Pancreas (tissue), 10 donors: ENCODE measurements at regions not wholly inside any gene's neighbourhood (a gene's known extent, or its start where the extent isn't known, plus 50 kb on each side); places are given as distances from the start of the nearest gene placed in this dataset.
A peak's percentile ranks its signal among the peaks of the same experiment; 100 is the strongest.

Experiments
- ATAC-seq, 4 donors: fragments of 200-7000 bp; cut with Tn5 transposase; one replicate each; pipeline versions ENCODE4 v1.8.0 to v1.9.1; 2020; ENCODE audit warnings: mild to moderate bottlenecking in 4 of 4, moderate library complexity in 4 of 4
- DNase-seq, 6 donors: peaks; one replicate each; pipeline ENCODE4 v3.0.0-alpha.2; 2020
- FAIRE-seq: peaks from 2 replicates; lab custom pipeline; 2012; peaks lifted over from hg19 to GRCh38; lab: Jason Lieb, UNC
- H3K27ac ChIP-seq, 4 donors: fragments of 200-600 bp; sonication (generic); 1 replicate in 3 of 4; 2 replicates in 1 of 4; pipeline versions ENCODE4 v1.5.0 to v1.8.0; 2020
- H3K27me3 ChIP-seq, 4 donors: fragments of 200-600 bp; one replicate each; pipeline ENCODE4 v1.8.0; 2021
- H3K36me3 ChIP-seq, 3 donors: fragments of 200-600 bp; sonication (generic) in 1 of 3; one replicate each; pipeline versions ENCODE4 v1.5.0 to v1.8.0; 2020 to 2021
- H3K4me1 ChIP-seq, 3 donors: fragments of 200-600 bp; one replicate each; pipeline ENCODE4 v1.8.0; 2021
- H3K4me3 ChIP-seq, 4 donors: fragments of 200-600 bp; sonication (generic) in 2 of 4; one replicate each; pipeline versions ENCODE4 v1.5.0 to v1.8.0; 2020 to 2021
- H3K9me3 ChIP-seq, 4 donors: fragments of 200-600 bp; one replicate each; pipeline ENCODE4 v1.8.0; 2021
- CTCF ChIP-seq, 4 donors: fragments of 200-600 bp; sonication (generic) in 3 of 4; IDR thresholded peaks; one replicate each; pipeline versions ENCODE4 v1.5.0 to v1.8.0; 2021; ENCODE audit warnings: antibody characterized with exemption in 4 of 4
- WGBS, 2 donors: extraction: QIAGEN DNeasy Blood & Tissue Kit; methylation state at CpG; one replicate each; pipeline ENCODE4 v1.1.7; 2013; 5-methylcytosine and 5-hydroxymethylcytosine counted together
- intact Hi-C, 3 donors: fragments of 100-400 bp; cut with DNase I; formaldehyde crosslinking; loops; one replicate each; pipeline versions ENCODE4 v1.11.1 to v1.14.2; 2022
- donor health status: healthy with polysubstance abuse.
- donor health status: DM: no; HTN: no; CAD: no; lungs with moderate emphysema.
- donor health status: DM: no; HTN: no; CAD: no.
- donor health status: control.
- donor health status: control.
- donor health status: Bipolar disorder and iron deficiency.
- donor health status: DM: yes; HTN: yes; CAD: no.
- donor health status: DM: no; HTN: no; CAD: no.
- donor health status: DM: no; HTN: no; CAD: no.
- donor health status: DM: yes; HTN: yes; CAD: no.

DNA sequence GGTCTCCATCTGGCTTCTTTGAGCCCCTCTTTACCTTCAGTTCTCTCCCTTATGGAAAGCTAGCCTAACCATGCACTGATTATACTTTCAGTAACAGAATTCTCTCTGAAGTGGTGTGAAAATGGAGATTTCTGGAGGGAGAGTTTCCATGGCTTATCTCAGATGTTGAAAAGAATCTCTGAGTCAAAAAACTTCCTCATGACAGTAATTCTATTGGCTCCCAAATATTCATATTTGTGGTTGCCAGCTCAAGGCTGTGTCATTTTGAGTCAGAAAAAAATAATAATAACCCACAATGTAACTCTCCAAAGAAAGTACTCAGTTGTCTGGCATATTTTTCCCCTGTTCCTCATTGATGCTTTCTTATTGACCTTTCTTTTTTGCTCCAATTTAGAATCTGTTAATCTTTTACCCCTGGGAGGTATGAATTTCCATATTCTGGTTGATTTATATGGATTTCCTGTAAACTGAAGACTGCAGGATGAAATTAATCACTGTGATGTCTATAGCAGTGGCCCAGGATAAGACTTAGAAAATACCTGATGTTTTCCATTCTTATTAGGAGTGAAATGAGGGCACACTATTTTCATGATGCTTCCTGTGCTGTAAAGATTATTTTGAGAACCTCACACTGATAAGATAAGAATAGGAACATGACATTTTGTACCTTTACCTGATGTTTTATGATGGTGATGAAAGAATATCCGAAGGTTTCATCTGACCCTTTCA is 149.5 kb upstream of the EPHA3 start:
- Histone ChIP-seq H3K27ac (no peak overlapping the region), H3K27me3 (no peaks in the 10 kb centered on the region), H3K9me3 (no peaks in the 10 kb centered on the region), H3K4me3 (no peak overlapping the region), H3K4me1 (no peaks in the 10 kb centered on the region), H3K36me3 (no peaks in the 10 kb centered on the region)
- ATAC-seq = peak in 1 of 4 donors; percentile 29
- WGBS, 2 donors = 21 to 25% methylated on average over 1 of the region's 1 CpG
- no peak for TF ChIP-seq CTCF (IDR thresholded peaks at IDR 0.05)
- intact Hi-C loops = no loop called here
- FAIRE-seq = no peak
- DNase-seq = no peak

- TF ChIP-seq CTCF (IDR thresholded peaks at IDR 0.05) = no peak
- H3K9me3 ChIP-seq = no peaks in the 10 kb centered on the region
- no peaks in the 10 kb centered on the region for H3K4me1 ChIP-seq
- H3K36me3 ChIP-seq = no peaks in the 10 kb centered on the region
- 77 to 79% methylated on average over 3 of the region's 3 CpGs for WGBS, 2 donors
- intact Hi-C loops = no loop called here
- no peak for FAIRE-seq
- no peak overlapping the region for H3K27ac ChIP-seq
- no peaks in the 10 kb centered on the region for H3K27me3 ChIP-seq
- no peak overlapping the region for H3K4me3 ChIP-seq
- no peak for DNase-seq
- ATAC-seq = no peak
Measured at GRCh38 chr3:88960019-88960418, 147.4 kb upstream of the EPHA3 start.

GRCh38 chr3:88963003-88963402 is 144.4 kb upstream of the EPHA3 start:
- no peak for ATAC-seq
- Histone ChIP-seq H3K36me3 (no peaks in the 10 kb centered on the region), H3K4me1 (no peaks in the 10 kb centered on the region), H3K9me3 (no peaks in the 10 kb centered on the region), H3K27me3 (no peaks in the 10 kb centered on the region), H3K27ac (no peak overlapping the region), H3K4me3 (no peak overlapping the region)
- no peak for TF ChIP-seq CTCF (IDR thresholded peaks at IDR 0.05)
- intact Hi-C loops = no loop called here
- no peak for FAIRE-seq
- DNase-seq = no peak

DNA sequence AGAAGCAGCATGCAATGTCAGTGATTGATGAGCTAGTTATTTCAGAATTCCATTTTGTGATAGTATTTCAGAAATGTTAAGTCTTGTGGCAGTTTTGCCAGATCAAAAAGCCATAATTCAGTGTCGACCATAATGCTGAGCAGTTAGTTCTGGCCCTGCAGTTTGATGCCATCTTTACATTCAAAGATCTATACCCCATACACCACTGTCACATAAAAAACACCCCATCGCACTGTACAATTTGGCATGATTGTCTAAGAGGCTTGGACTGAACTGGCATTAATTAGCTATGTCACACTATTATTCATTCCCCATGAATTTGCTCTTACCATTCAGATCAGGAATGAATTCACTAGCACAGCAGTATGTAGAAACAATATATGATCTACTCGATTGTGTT is 127.7 kb upstream of the EPHA3 start:
- intact Hi-C loops = no loop called here
- WGBS, 2 donors = 67 to 80% methylated on average over 3 of the region's 3 CpGs
- Histone ChIP-seq H3K4me3 (no peak overlapping the region), H3K9me3 (no peaks in the 10 kb centered on the region), H3K4me1 (no peaks in the 10 kb centered on the region), H3K27ac (no peak overlapping the region), H3K27me3 (no peaks in the 10 kb centered on the region), H3K36me3 (no peaks in the 10 kb centered on the region)
- TF ChIP-seq CTCF (IDR thresholded peaks at IDR 0.05) = no peak
- FAIRE-seq = no peak
- DNase-seq = no peak
- no peak for ATAC-seq

DNA sequence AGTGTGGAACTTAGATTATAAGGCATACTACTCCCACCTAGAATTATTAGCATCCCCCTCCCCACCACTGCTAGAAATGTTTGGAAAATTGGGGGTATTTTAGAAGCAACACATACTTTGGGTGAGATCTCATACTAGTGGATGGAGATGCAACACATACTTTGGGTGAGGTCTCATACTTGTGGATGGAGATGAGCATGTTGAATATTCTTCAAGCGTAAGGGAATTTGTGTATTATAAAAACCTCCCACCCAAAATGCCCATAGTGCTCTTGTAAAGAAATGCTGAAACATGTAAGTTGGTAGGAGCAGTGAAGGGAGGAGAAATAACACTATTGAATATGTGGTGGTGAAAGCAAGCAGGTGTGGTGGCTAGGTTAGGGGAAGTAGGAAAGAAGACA is 124.0 kb upstream of the EPHA3 start:
- 94 to 97% methylated on average over 1 of the region's 1 CpG for WGBS, 2 donors
- FAIRE-seq = no peak
- intact Hi-C loops = no loop called here

More for the DNA sequence above, 124.0 kb upstream of the EPHA3 start:
- no peak overlapping the region for H3K4me3 ChIP-seq
- DNase-seq (no peak), ATAC-seq (no peak)
- H3K36me3 ChIP-seq = no peaks in the 10 kb centered on the region
- no peaks in the 10 kb centered on the region for H3K27me3 ChIP-seq
- no peak overlapping the region for H3K27ac ChIP-seq
- no peaks in the 10 kb centered on the region for H3K9me3 ChIP-seq
- H3K4me1 ChIP-seq = no peaks in the 10 kb centered on the region
- TF ChIP-seq CTCF (IDR thresholded peaks at IDR 0.05) = no peak
